IMR-90 (cell line): ENCODE measurements at regions not wholly inside any gene's neighbourhood (a gene's known extent, or its start where the extent isn't known, plus 50 kb on each side); places are given as distances from the start of the nearest gene placed in this dataset.

Source experiments
- ATAC-seq: fragments of 200-7000 bp; cut with Tn5 transposase; 2 replicates; pipeline ENCODE4 v1.9.1; 2020; ENCODE audit warnings: low read depth, mild to moderate bottlenecking, moderate library complexity
- BruUV-seq: library from RNA; stranded (reverse); fragments of 400-500 nt; replicated peaks from 2 replicates; lab custom pipeline; 2021; lab: Mats Ljungman, UMichigan
- CTCF ChIA-PET: fragments of 300-600 bp; formaldehyde crosslinking; extraction: SDS; loops from one replicate; lab custom pipeline; 2021; ENCODE audit warnings: antibody characterized with exemption; lab: Yijun Ruan, JAX
- POLR2A ChIA-PET: fragments of 300-600 bp; sonication (Branson Sonifier 250); formaldehyde crosslinking; loops from one replicate; lab custom pipeline; 2022; ENCODE audit warnings: antibody characterized with exemption; ENCODE audit not compliant: unreplicated experiment; lab: Charles Lee
- DNase-seq: peaks from one replicate; pipeline ENCODE4 v3.0.0; 2013
- H2AFZ ChIP-seq: replicated peaks from 2 replicates; pipeline ENCODE3; 2013; ENCODE audit warnings: low read length, mild to moderate bottlenecking; ENCODE audit not compliant: poor library complexity
- H2AK5ac ChIP-seq: 2 replicates; pipeline ENCODE4 v1.6.1; 2013; ENCODE audit warnings: low read depth, low read length, inconsistent platforms
- H2AK9ac ChIP-seq: replicated peaks from 2 replicates; pipeline ENCODE3; 2013; ENCODE audit warnings: mild to moderate bottlenecking, low read depth, low read length, moderate library complexity; ENCODE audit not compliant: poor library complexity
- H2BK120ac ChIP-seq: 2 replicates; pipeline ENCODE4 v1.6.1; 2013; ENCODE audit warnings: low read depth, low read length, inconsistent platforms
- H2BK15ac ChIP-seq: 3 replicates; pipeline ENCODE4 v1.6.1; 2013; ENCODE audit warnings: low read depth, low read length, inconsistent platforms
- H2BK20ac ChIP-seq: 2 replicates; pipeline ENCODE4 v1.6.1; 2013; ENCODE audit warnings: low read depth, mild to moderate bottlenecking, inconsistent platforms, low read length, moderate library complexity
- H2BK5ac ChIP-seq: 2 replicates; pipeline ENCODE4 v1.6.1; 2013; ENCODE audit warnings: mild to moderate bottlenecking, low read depth, low read length, inconsistent platforms; ENCODE audit not compliant: poor library complexity, severe bottlenecking
- H3K14ac ChIP-seq: replicated peaks from 2 replicates; pipeline ENCODE4 v1.6.1; 2013; ENCODE audit warnings: low read depth, low read length, inconsistent platforms
- H3K18ac ChIP-seq: 2 replicates; pipeline ENCODE4 v1.6.1; 2013; ENCODE audit warnings: low read depth, low read length, control low read depth
- H3K23ac ChIP-seq: 2 replicates; pipeline ENCODE4 v1.6.1; 2013; ENCODE audit warnings: low read depth, low read length, inconsistent platforms
- H3K27ac ChIP-seq: 2 replicates; pipeline ENCODE4 v1.5.1; 2013; ENCODE audit warnings: mild to moderate bottlenecking, control low read depth, low read length; ENCODE audit not compliant: insufficient read depth
- H3K27me3 ChIP-seq: 2 replicates; pipeline ENCODE4 v1.6.1; 2013; ENCODE audit warnings: low read length; ENCODE audit not compliant: control insufficient read depth, insufficient read depth
- H3K36me3 ChIP-seq: 2 replicates; pipeline ENCODE4 v1.6.1; 2013; ENCODE audit warnings: low read length, mixed read lengths; ENCODE audit not compliant: control insufficient read depth, insufficient read depth
- H3K4ac ChIP-seq: 2 replicates; pipeline ENCODE4 v1.6.1; 2013; ENCODE audit warnings: low read depth, low read length, inconsistent platforms
- H3K4me1 ChIP-seq: 2 replicates; pipeline ENCODE4 v1.6.1; 2013; ENCODE audit warnings: low read length, mixed read lengths; ENCODE audit not compliant: control insufficient read depth, insufficient read depth
- H3K4me2 ChIP-seq: 2 replicates; pipeline ENCODE4 v1.6.1; 2013; ENCODE audit warnings: low read depth, mild to moderate bottlenecking, control low read depth, low read length, moderate library complexity
- H3K4me3 ChIP-seq: 2 replicates; pipeline ENCODE4 v1.5.1; 2013; ENCODE audit warnings: low read depth, mild to moderate bottlenecking, control low read depth, low read length, moderate library complexity; ENCODE audit not compliant: insufficient read depth
- H3K56ac ChIP-seq: 2 replicates; pipeline ENCODE4 v1.6.1; 2013; ENCODE audit warnings: low read length, inconsistent platforms; ENCODE audit not compliant: insufficient read depth; ENCODE audit errors: extremely low read depth
- H3K79me1 ChIP-seq, 2 experiments: 2 replicates each; pipeline ENCODE4 v1.6.1; 2013; ENCODE audit warnings: low read length in 2 of 2, inconsistent platforms in 1 of 2, low read depth in 1 of 2
- H3K9ac ChIP-seq: 2 replicates; pipeline ENCODE4 v1.6.1; 2013; ENCODE audit warnings: low read depth, low read length, control low read depth
- H3K9me1 ChIP-seq: 2 replicates; pipeline ENCODE4 v1.6.1; 2013; ENCODE audit warnings: low read length, inconsistent platforms; ENCODE audit not compliant: insufficient read depth
- H3K9me3 ChIP-seq: 2 replicates; pipeline ENCODE4 v1.6.1; 2013; ENCODE audit warnings: low read length; ENCODE audit not compliant: control insufficient read depth, insufficient read depth
- H4K20me1 ChIP-seq: 2 replicates; pipeline ENCODE4 v1.6.1; 2013; ENCODE audit warnings: low read length, inconsistent platforms; ENCODE audit not compliant: insufficient read depth
- H4K5ac ChIP-seq: 2 replicates; pipeline ENCODE4 v1.6.1; 2013; ENCODE audit warnings: mild to moderate bottlenecking, low read depth, low read length, control low read depth
- H4K8ac ChIP-seq, 2 experiments: 2 replicates each; pipeline ENCODE4 v1.6.1; 2013; ENCODE audit warnings: low read depth in 2 of 2, low read length in 2 of 2, control low read depth in 1 of 2, inconsistent platforms in 1 of 2
- H4K91ac ChIP-seq: 2 replicates; pipeline ENCODE4 v1.6.1; 2013; ENCODE audit warnings: low read depth, low read length, inconsistent platforms; ENCODE audit not compliant: insufficient read depth
- FOS ChIP-seq: fragments of 150-350 bp; IDR thresholded peaks from 2 replicates; pipeline ENCODE4 v1.6.1; 2016; ENCODE audit warnings: low read depth, low read length
- MAFK ChIP-seq: IDR thresholded peaks from 2 replicates; pipeline ENCODE4 v1.6.1; 2012; ENCODE audit warnings: low read depth, low read length, improper control_type of control experiment
- RAD21 ChIP-seq: IDR thresholded peaks from 2 replicates; pipeline ENCODE4 v1.6.1; 2012; ENCODE audit warnings: low read length, improper control_type of control experiment
- RFX5 ChIP-seq: IDR thresholded peaks from 2 replicates; pipeline ENCODE4 v1.8.0; 2012; ENCODE audit warnings: low read depth, mild to moderate bottlenecking, low read length, moderate library complexity
- WGBS, 2 experiments: methylation state at CpG; one replicate each; pipeline versions ENCODE4 v1.1.5 to v1.1.7; 2013; ENCODE audit warnings: missing lambda C conversion rate in 2 of 2; ENCODE audit not compliant: insufficient read length in 1 of 2; ENCODE audit errors: extremely low coverage in 2 of 2; 5-methylcytosine and 5-hydroxymethylcytosine counted together
- dilution Hi-C: fragments of 300-500 bp; cut with HindIII; formaldehyde crosslinking; loops from one replicate; pipeline ENCODE4 v1.14.3; 2018; ENCODE audit warnings: low sequenced_read_pairs; ENCODE audit not compliant: unreplicated experiment
- in situ Hi-C: fragments of 300-500 bp; cut with MboI; formaldehyde crosslinking; loops from 3 replicates; pipeline ENCODE4 v1.14.3; 2019; ENCODE audit warnings: low sequenced_read_pairs, inconsistent platforms, mixed read lengths
- intact Hi-C: fragments of 100-400 bp; cut with micrococcal nuclease; formaldehyde crosslinking; loops from 2 replicates; pipeline ENCODE4 v1.10.0; 2022

- Histone ChIP-seq H2BK120ac (no peak overlapping the region), H3K36me3 (no peaks in the 10 kb centered on the region), H2AFZ (no peak overlapping the region), H2AK9ac (no peak overlapping the region), H3K4me2 (no peak overlapping the region), H3K56ac (no peak overlapping the region), H4K8ac (no peak overlapping the region), H3K14ac (no peak overlapping the region), H3K27me3 (no peaks in the 10 kb centered on the region), H3K4me3 (no peak overlapping the region), H3K18ac (no peak overlapping the region), H4K91ac (no peak overlapping the region), H3K23ac (no peak overlapping the region), H3K9me1 (no peaks in the 10 kb centered on the region), H3K9me3 (0 out of 2 replicates have a peak, but pooled peaks cover 4% of the 10 kb centered on the region), H4K5ac (no peak overlapping the region), H2BK5ac (no peak overlapping the region), H2BK15ac (no peak overlapping the region), H3K4me1 (no peaks in the 10 kb centered on the region), H2AK5ac (no peak overlapping the region), H3K4ac (no peak overlapping the region), H3K27ac (no peak overlapping the region), H3K79me1 (no peaks in the 10 kb centered on the region), H2BK20ac (no peak overlapping the region), H3K9ac (no peak overlapping the region), H4K20me1 (no peaks in the 10 kb centered on the region)
- intact Hi-C loops (no loop called here), dilution Hi-C loops (no loop called here), in situ Hi-C loops (no loop called here)
- ATAC-seq (no peak), DNase-seq (no peak)
- no TSS peak for BruUV-seq
- no peak for TF ChIP-seq FOS
- no peak for TF ChIP-seq RFX5
- TF ChIP-seq MAFK = no peak
- no peak for TF ChIP-seq RAD21
- no CpG with 5 or more reads among the region's 4 CpGs for WGBS, 2 experiments
- ChIA-PET CTCF (no interaction called here), POLR2A (no interaction called here)
Observed at GRCh38 chr2:59956981-59957380, 596.5 kb downstream of the BCL11A start.
